Cardiac fibroblast (primary cell): ENCODE measurements at regions not wholly inside any gene's neighbourhood (a gene's known extent, or its start where the extent isn't known, plus 50 kb on each side); places are given as distances from the start of the nearest gene placed in this dataset.

Experiments
- DNase-seq, 2 donors: peaks; one replicate each; pipeline versions ENCODE4 v3.0.0 to v3.0.0-alpha.2; 2010; ENCODE audit warnings: low read depth in 2 of 2
- H3K4me3 ChIP-seq, 2 donors: replicated peaks in 1 of 2; 1 replicate in 1 of 2; 2 replicates in 1 of 2; pipeline ENCODE4 v1.5.1; 2011; ENCODE audit warnings: low read depth in 2 of 2, low read length in 2 of 2, mild to moderate bottlenecking in 2 of 2, moderate library complexity in 1 of 2
- TF ChIP-seq, protein P1 (sequence below): IDR thresholded peaks from one replicate; pipeline ENCODE4 v1.5.1; 2011; ENCODE audit warnings: low read depth, mild to moderate bottlenecking, low read length, inconsistent platforms

DNA sequence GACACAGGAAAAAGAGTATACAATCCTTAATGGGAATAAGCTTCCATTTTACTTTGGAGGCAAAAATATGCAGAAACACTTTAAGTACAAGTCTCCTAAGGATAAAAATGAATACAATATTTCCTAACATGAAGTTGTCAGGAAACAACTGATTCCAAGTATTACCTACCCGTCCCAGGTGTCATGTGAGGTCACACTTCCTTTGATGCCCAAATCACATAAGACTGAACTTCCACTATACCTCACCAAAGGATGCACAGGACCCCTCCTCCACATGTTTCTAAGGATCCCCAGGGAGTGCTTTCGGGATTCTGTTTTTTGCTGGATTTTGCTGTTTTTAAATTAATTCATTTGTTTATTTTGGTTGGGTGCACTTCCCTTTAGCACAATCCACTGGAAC lies 438.5 kb upstream of the TCF4 start:
- TF ChIP-seq, protein P1, sequence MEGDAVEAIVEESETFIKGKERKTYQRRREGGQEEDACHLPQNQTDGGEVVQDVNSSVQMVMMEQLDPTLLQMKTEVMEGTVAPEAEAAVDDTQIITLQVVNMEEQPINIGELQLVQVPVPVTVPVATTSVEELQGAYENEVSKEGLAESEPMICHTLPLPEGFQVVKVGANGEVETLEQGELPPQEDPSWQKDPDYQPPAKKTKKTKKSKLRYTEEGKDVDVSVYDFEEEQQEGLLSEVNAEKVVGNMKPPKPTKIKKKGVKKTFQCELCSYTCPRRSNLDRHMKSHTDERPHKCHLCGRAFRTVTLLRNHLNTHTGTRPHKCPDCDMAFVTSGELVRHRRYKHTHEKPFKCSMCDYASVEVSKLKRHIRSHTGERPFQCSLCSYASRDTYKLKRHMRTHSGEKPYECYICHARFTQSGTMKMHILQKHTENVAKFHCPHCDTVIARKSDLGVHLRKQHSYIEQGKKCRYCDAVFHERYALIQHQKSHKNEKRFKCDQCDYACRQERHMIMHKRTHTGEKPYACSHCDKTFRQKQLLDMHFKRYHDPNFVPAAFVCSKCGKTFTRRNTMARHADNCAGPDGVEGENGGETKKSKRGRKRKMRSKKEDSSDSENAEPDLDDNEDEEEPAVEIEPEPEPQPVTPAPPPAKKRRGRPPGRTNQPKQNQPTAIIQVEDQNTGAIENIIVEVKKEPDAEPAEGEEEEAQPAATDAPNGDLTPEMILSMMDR = no peak
- no peak for DNase-seq
- no peak overlapping the region for H3K4me3 ChIP-seq

DNA sequence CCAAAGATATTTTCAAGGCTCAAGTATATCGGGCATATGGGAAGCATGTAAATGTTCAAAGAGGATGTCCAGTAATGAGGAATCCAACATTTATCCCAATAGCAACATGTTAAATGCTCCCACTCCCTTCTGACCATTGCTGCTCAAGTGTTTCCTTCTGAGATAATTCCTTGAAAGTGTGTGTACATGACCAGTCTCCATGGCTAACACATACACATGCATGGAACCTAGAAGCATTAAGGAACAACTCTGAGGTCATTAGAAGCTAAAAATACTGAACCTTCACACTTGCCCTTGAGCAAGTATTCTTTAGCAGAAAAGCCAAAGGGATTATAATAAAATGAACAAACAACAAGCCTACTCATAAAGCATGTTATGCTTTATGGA lies 433.8 kb upstream of the TCF4 start:
- DNase-seq = no peak
- TF ChIP-seq, protein P1 = no peak
- no peak overlapping the region for H3K4me3 ChIP-seq

DNA sequence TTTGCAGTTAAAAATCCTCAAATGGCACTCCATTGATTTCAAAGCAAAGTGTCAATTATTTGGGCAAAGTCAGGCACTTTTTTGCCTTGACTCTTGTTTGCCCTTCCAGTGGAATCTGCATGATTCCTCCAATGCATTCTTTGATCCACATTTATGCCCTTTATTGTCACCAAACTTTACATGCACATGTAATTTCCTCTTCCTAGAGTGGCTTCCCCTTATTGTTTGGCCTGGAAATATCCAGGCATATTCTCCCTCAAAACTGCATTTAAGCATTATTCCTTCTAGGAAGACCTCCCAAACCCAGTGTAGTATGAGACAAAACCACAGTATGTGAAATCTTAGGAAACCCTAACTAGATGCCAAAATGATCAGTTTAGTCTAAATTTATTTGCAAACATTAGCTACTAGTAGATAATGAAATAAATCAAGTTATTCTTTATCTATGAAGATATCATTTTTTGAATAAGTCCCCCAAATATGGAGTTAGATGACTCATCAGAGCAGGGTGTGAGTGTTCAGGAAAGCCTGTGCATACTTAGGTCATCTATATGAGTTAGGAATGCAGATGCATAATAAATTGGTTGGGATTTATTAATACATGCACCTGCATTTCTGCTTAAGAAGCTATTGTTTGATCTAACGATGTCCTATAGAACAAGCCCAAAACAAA lies 433.3 kb upstream of the TCF4 start:
- H3K4me3 ChIP-seq = no peak overlapping the region
- peak in 1 of 2 donors; percentile 23 for DNase-seq
- TF ChIP-seq, protein P1 = no peak

DNA sequence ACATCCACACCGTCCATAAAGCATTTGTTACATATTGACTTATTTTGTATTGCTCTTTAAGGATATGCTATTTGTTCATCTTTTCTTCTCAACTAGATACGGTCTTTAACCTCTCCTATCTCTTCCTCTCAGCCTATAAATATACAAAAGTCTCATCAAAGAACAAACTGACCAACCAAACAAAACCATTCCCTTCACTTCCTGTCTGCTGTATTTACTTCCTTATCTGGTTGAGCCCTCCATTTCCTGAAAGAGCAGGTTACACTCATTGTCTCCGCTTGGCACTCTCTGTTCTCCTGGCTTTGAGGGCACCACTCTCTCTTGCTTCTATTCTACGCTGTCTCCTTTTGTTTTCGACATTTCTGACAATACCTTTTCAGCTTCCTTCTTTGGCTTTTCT lies 431.9 kb upstream of the TCF4 start:
- no peak for DNase-seq
- TF ChIP-seq, protein P1 = no peak
- no peak overlapping the region for H3K4me3 ChIP-seq

DNA sequence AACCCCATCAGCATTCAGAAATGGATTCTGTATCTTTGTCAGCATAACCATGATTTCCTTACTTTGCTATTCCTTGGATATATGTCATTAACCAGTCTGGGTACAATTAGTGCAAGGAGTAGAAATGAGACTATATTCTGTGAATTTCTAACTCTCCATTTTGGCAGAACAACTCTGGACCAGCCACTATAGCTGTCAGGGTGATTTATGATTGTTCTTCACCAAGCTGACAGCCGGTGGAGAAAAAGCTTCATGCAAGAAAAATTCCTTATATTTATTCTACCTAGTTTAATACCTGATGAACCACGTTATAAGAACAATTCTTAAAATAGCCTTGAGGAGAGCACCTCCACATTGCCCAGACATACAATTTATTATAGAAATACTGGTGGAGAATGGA lies 431.2 kb upstream of the TCF4 start:
- no peak for DNase-seq
- TF ChIP-seq, protein P1 = no peak
- H3K4me3 ChIP-seq = no peak overlapping the region

DNA sequence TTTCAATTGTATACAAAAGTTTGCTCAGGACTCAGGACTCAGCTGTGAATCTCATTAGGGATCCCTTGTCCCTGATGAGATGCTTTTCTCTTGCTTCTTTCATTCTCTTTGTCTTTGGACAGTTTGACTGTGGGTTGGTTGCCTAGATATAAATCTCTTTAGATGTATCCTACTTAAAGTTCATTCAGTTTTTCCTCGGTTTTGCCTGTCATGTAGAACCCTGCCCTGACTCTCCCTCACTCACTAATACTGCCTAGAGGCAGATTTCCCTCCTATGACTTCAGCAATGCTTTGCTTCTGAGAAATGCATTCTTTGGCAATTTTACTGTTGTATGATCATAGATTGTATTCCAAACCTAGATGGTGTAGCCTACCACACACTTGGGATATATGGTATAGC lies 421.4 kb upstream of the TCF4 start:
- no peak overlapping the region for H3K4me3 ChIP-seq
- no peak for DNase-seq
- TF ChIP-seq, protein P1 = no peak

DNA sequence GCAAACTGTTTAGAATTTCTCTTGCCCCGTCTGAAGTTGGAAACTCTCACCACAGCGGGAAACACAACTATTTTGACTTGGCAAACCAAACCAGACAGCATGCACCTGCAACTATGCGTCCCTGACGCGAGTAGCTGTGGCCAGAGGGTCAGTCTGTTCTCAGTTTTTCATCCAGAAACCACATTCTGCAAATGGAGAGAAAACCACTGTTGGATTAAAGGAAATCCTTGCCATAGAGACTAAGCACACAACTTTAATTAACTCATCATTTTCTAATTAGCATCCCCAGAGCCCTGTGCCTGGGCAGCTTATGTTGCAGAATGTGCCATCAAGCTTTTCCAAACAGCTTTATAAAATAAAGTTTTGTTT lies 415.7 kb upstream of the TCF4 start:
- DNase-seq = no peak
- TF ChIP-seq, protein P1 = no peak
- no peak overlapping the region for H3K4me3 ChIP-seq
